ENCODE measurements at regions not wholly inside any gene's neighbourhood (a gene's known extent, or its start where the extent isn't known, plus 50 kb on each side); places are given as distances from the start of the nearest gene placed in this dataset.

- no peak overlapping the region for H3K27ac ChIP-seq
- no peak for TF ChIP-seq CTCF (IDR thresholded peaks at IDR 0.05)
- H3K9ac ChIP-seq (ENCODE audit: low read depth in 2 of 2, low read length in 2 of 2): no peak overlapping the region
- H3K4me1 ChIP-seq: no peaks in the 10 kb centered on the region
- no peaks in the 10 kb centered on the region for H3K9me3 ChIP-seq
- H3K27me3 ChIP-seq: no peaks in the 10 kb centered on the region
- no peaks in the 10 kb centered on the region for H3K36me3 ChIP-seq
- intact Hi-C loops (cut with DNase I): no loop called here
- DNase-seq: no peak
- H3K4me3 ChIP-seq: no peak overlapping the region
Observed at GRCh38 chr14:30820674-30821073, 53.7 kb upstream of the COCH start.

GRCh38 chr14:30822080-30822571 lies 52.2 kb upstream of the COCH start:
- intact Hi-C loops (cut with DNase I): no loop called here
- H3K4me3 ChIP-seq: no peak overlapping the region
- H3K27ac ChIP-seq: no peak overlapping the region
- no peaks in the 10 kb centered on the region for H3K27me3 ChIP-seq
- DNase-seq: no peak
- no peaks in the 10 kb centered on the region for H3K36me3 ChIP-seq
- H3K4me1 ChIP-seq: no peaks in the 10 kb centered on the region
- TF ChIP-seq CTCF (IDR thresholded peaks at IDR 0.05): no peak
- no peak overlapping the region for H3K9ac ChIP-seq (ENCODE audit: low read depth in 2 of 2, low read length in 2 of 2)
- no peaks in the 10 kb centered on the region for H3K9me3 ChIP-seq

Measured in colonic mucosa (tissue), 4 donors.